ENCODE measurements at regions not wholly inside any gene's neighbourhood (a gene's known extent, or its start where the extent isn't known, plus 50 kb on each side); places are given as distances from the start of the nearest gene placed in this dataset.

DNA sequence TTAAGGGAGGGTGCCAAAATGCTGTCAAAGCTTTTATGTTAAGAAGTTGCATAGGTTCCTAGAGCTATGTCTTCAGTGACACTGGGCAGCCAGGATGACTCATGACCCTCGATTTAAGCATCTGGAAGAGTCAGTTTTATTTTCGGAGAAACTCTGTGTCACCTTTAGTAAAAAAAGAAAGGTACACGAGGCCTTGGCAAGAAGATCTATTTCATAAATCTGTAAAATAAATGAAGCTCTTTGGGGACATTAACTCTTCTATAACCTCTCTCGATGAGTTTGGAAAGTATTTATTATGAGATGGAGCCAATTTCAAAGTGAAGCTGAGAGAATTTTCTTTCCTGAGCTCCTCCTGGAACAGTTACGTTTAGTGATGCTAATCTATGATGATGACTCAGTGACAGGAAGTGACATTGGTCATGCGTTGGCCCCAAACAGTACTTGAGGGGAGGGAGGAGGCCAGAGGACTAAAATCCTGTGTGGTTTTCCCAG lies 156.5 kb downstream of the HLX start:
- TF ChIP-seq TAF1 (IDR thresholded peaks at IDR 0.05; ENCODE audit: borderline replicate concordance, low read depth, low read length): no peak
- TF ChIP-seq POLR2A (IDR thresholded peaks at IDR 0.05; ENCODE audit: low read depth, low read length): no peak
- no peak for TF ChIP-seq POLR2AphosphoS5 (IDR thresholded peaks at IDR 0.05; ENCODE audit: low read depth, low read length)
